ENCODE measurements at regions not wholly inside any gene's neighbourhood (a gene's known extent, or its start where the extent isn't known, plus 50 kb on each side); places are given as distances from the start of the nearest gene placed in this dataset.

DNA sequence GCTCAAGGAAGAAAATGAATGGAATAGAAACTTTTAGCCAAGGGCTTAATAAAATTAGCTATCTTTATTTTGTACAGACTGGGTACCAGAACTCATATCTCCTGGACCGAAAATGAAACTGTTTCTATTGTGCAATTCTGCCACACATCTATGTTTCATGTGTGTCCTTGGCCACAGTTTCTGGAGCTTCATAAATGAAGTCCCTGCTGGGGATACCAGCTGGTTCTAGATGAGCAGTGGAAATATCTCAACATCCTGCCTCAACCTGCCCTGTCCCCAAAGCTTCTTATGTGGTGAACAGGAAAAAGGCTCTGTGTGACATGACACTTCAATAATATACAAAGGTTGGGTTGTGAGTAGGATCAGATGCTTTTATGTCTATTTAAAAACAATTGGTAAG is 310.1 kb upstream of the SORCS1 start:
- no peak for DNase-seq (ENCODE audit: low read depth in 3 of 3, low spot score in 2 of 3)

DNA sequence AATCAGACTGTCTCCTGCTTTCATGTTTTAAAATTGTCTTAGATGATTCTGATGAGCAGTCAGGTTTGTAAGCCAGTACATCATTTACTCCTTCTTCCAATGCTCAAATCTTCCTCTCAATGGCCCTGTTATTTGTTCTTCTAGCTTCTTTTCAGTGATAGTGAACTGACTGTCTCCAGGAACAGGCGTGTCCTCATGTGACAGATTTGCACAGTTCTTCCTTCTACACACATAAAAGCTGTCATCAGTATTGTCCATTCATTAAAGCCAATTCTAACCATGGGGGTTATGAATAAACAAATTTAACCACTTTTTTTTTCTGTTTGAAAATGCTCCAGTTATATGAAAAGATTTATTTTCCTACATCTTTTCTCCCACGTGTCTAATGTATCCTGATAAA is 308.7 kb upstream of the SORCS1 start:
- no peak for DNase-seq (ENCODE audit: low read depth in 3 of 3, low spot score in 2 of 3)

DNA sequence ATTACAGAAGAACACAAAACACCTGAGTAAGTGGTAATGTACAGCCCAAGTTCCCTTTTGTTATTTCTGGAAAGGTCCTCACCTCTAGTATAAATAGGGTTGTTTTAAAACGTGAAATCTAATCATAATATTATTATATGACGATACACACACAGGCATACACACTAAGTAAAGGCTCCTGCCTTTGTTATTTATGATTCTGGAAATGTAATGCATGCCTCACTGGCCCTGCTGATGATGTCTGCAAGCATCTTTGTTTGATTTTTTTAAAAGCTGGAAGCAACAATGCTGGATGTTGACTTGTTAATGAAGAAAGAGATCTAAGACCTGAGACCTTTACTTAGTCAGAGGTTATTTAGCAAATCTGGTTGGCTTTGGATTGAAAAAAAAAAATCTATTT is 307.4 kb upstream of the SORCS1 start:
- DNase-seq (ENCODE audit: low read depth in 3 of 3, low spot score in 2 of 3), result no peak

DNA sequence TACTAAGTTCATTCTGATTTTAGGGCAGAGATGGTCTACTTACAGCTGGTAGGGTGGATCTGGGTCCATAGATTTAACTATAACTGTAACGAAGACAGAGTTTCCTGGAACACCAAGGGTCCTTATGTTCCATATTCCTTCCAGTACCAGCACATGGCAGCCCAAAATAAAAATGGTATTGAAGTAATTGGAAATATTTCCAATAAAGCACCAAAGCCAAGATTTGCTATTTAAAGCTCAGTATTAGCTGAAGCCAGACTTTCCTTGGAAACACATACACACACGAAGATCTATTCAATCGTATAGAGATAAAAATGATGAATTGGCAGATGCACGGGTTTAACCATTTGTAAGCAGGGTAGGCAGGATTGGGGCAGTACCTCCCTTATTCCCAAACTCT is 289.1 kb upstream of the SORCS1 start:
- DNase-seq (ENCODE audit: low read depth in 3 of 3, low spot score in 2 of 3), result no peak

DNA sequence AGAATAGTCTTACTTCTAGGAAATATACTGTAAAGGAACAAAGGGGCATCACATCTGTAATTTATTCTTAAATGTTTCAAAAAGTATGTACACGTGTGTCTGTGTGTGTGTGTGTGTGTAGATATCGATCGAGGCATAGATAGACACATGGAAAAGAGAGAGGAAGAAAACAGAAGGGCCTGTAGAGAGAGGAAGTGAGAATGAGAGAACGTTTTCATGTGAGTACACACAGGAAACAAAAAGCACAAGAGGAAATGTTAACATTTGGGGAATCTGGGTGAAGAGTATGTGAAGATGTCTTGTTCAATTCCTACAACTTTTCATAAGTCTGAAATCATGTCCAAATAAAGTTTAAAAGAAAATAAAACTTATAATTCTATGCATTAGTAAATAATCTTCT is 286.5 kb upstream of the SORCS1 start:
- DNase-seq (ENCODE audit: low read depth in 3 of 3, low spot score in 2 of 3), result no peak

DNA sequence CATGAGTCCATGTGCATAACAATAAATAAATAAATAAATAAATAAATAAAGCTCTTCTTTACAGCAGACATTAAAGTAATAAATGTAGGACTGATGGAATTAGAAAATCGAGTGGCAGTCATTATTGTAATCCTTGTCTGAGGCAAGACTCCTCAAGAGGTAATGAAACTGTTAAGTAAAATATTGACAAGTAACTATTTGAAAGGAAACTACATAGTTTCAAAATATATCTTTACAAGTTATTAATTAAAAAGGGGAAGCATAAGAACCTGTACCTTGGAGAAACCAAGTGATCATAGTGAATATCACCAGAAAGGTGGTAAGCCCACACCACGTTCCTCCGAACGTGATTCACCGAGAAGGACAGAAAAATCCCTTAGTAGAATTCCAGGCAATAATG is 285.6 kb upstream of the SORCS1 start:
- no peak for DNase-seq (ENCODE audit: low read depth in 3 of 3, low spot score in 2 of 3)

DNA sequence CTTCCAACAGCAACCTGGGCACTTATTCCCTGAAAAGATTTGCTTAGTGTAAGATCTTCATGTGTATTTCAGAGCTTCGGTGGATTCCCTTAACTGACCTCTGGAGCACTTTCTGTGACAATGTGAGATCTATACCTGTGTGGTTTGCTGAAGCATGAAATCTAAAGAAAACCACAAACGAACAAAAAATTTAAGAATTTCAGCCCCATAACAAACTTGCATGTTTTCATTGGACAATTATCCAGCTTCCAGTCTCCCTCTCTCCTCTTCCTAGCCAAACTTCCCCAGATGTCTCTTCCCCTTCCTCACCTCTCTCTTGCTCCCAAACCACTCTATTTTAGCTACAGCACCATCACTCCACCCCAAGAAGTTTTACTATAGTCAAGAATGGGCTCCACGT is 279.9 kb upstream of the SORCS1 start:
- no peak for DNase-seq (ENCODE audit: low read depth in 3 of 3, low spot score in 2 of 3)

DNA sequence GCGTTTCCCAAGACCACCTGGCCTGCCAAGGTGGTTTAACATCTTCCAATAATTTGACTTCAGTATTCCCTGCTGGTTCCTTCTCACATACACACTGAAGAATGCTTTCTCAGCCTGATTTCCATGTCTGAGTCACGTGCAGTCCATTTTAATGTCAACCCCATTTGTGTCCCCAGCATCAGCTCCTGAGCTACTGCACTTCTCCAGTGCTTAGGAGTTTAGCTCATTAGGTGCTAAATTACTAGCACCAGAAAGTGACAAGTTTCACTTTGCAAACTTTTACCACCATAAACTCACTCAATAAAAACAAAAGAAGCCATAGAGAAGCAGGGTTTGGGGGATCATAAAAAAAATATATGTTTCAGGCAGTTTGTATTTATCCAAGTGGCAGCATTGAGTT is 279.3 kb upstream of the SORCS1 start:
- no peak for DNase-seq (ENCODE audit: low read depth in 3 of 3, low spot score in 2 of 3)

DNA sequence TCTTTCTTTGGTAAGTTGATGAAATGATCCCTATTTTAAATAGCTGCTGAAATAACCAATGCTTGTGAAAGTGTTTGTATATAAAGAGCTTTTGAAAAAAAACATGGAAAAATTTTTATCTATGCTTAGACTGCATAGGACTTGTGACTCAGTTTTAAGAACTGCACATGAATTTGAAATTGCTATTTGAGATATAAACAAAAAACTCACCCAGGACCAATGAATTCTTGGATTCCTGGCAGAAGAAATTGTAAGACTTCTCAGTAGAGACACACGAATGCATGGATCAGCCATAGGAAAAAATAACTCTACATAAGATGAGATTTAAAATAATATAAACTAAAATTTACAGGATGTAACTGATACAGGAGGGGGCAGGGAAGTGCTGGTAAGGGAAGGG is 278.8 kb upstream of the SORCS1 start:
- DNase-seq (ENCODE audit: low read depth in 3 of 3, low spot score in 2 of 3), result no peak

DNA sequence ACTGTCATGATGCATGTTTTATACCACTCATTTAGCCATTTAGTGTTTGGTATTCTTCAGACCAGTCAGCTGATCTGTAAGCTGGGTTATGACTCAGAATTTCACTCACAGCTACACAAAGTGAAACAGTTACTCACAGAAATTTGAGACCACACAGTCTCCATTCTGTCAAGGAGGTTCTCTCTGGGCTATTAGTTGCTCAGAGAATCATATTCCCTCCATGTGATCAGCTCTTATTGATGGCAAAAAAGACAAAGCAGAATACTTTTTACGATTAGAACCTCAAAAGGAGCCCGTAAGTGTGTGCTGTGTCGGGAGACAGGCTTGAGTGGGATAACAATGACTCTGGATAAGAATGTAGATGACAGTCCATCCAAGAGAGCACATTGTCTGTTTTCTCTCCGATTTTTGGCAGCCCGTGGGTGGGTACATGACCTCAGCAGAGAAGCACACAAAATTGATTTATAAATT is 277.6 kb upstream of the SORCS1 start:
- DNase-seq (ENCODE audit: low read depth in 3 of 3, low spot score in 2 of 3), result no peak

DNA sequence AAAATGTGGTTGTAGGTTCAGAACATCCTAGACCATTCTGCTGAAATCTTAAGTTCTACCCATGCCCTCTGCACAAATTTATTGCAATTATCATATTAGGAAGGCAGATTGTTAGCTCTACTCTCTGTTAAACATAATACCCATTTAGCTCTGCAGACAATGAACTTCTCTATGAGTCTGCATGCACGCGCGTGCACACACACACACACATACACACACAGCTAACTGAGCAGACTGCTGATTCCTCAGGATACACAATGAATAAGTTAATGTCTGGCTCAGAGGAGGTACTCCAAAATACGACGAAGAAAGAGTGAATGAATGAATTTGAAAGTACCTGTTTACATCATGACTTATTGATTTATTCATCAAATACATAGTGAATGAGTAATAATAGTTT is 276.2 kb upstream of the SORCS1 start:
- DNase-seq (ENCODE audit: low read depth in 3 of 3, low spot score in 2 of 3), result no peak

DNA sequence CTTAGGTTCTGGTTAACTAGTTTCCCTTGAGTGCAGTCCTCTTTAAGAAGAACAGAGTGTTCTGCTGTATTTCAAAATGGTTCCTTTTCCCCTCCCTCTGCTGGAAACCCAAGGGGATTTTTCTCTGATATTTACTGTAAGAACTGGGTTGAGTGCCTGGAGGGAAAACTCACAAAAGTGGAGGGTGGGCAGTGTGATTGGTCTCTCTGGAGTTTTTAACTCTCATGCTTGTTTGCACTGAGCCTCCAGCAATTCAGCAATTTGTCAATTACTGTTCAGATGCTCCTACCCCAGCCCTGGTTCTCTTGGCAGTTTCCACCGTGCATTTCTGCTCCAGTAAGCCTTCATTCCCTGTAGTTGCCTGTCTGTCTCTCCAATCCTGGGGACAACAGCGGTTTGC is 273.4 kb upstream of the SORCS1 start:
- no peak for DNase-seq (ENCODE audit: low read depth in 3 of 3, low spot score in 2 of 3)

DNA sequence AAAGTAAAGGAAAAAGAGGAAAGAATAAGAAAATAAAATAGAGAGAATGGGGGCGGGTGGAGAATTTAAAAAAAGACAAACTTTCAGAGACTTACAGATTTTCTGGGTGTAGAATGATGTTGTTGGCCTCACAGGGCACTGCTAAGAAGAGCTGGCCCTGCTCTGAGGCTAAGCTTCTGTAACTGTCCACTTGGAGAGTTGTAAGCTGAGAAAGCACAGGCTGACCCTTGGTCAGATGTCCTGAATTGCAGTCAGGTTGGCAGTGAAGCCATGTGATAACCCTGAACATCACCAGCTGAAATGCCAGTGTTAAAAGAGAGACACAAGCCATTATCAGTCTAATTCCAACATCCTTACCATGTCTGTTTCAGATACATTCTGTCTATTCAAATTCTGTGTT is 272.1 kb upstream of the SORCS1 start:
- no peak for DNase-seq (ENCODE audit: low read depth in 3 of 3, low spot score in 2 of 3)

DNA sequence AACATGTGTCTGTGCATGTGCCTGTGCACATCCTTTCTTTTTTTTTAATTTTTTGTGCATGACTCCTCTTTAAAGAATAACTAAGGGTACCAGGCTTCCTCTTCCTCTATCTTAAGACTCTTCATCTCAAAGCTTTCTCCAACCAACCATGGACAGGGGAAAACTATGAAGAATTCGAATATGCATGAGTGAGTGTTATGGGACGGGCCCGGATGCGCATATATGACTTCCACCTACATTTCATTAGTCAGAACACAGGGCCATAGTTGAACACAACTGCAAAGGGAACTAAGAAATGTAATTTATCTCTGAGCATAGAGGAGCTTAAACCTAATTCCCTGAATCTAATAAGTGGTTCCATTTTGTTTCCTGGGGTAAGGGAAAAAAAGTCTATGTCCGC is 270.3 kb upstream of the SORCS1 start:
- no peak for DNase-seq (ENCODE audit: low read depth in 3 of 3, low spot score in 2 of 3)

DNA sequence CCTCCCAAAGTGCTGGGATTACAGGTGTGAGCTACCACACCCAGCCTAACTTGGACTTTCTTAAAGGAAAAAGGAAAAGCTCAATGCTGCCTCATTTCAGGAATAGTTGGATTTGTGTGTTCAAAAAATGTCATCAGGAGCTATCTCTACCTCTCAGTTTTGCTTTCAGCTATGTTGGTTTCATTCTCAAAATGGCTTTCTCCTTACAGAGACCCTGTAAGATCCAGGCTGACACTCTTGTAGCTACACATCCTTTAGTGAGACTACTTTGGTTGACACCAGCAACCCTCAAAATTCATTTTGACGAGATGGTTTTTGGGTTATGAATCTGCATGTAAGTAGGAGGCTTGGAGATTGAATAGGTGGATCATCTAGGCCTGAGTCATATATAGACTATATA is 269.7 kb upstream of the SORCS1 start:
- no peak for DNase-seq (ENCODE audit: low read depth in 3 of 3, low spot score in 2 of 3)

DNA sequence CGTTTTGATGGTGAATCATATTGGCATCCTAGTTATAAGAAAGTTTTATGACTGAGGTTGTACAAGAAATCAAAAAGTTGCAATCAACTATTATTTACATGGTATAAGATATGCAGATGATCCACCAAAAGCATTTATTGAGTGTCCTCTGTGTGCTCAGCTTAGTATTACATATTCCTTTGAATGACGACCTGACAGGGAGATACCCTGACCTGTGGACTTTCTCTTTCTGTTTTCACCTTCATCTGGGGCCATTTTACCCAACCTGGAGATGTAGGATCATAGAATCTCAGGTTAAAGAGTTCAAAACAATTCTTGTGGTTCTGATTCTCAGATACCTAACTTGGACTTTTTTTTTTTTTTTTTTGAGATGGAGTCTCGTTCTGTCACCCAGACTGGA is 269.1 kb upstream of the SORCS1 start:
- no peak for DNase-seq (ENCODE audit: low read depth in 3 of 3, low spot score in 2 of 3)

DNA sequence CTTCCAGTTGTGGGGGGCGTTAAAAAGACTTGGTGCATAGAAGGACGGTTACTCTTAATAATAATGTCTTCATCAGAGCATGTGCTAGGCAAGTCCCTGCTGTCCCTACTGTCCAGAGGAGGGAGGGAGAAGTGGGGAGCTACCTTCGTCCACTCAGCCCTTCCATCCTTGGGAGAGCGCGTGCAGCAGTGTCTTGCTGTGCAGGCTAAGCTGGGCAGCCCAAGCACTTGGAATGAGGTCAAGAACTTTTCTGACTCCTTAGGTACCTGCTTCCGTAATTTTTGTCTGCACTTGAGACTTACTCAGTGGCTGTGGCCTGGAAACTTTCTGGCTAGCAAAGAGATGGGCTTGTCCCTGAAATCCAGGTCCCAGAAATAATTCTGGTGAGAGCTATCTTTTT is 265.9 kb upstream of the SORCS1 start:
- no peak for DNase-seq (ENCODE audit: low read depth in 3 of 3, low spot score in 2 of 3)

DNA sequence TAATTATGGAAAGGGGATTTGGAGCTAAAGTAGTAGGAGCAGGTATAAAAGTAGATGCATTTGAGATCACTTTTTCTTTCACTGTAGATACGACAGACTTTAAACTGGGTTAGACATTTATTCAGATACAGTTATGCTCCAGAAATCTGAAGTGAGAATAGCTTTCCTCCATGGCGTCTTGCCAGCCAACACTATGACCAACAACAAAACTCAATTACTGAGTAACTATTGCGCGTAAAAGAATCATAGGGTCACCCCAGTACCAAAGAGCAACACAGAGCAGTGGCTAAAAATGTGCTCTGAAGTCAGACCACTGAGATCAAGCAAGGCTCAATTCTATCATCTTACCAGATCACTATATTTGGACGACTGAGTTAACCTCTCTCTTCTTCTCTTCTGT is 262.5 kb upstream of the SORCS1 start:
- DNase-seq (ENCODE audit: low read depth in 3 of 3, low spot score in 2 of 3), result no peak

DNA sequence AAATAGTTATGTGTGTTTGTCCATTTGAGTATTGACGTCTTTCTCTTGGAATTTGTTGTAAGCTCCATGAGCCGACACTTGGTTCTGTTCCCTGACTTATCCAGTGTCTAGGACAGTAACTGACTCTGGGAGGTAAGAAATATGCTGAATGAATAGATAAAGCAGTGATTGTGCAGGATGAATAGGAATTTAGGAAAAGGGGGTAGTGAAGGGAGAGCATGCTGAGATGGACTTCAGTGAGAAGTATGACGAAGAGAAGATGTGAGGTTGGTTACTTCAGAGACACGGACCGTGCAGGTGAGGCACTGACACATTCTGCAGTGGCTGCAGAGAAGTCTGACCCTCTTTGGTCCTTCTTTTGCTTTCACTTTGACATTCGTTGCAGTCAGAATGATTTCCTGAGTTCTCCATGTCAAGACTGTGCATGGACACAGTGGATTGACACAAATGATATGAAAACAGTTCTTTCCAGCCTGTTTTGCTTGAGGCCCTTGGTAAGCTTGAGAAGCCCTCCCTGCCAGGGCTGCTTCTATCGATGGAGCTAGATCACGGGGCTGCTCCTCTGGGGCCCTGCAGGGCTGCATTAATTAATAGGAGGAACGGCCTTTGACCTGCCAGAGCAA is 261.5 kb upstream of the SORCS1 start:
- DNase-seq (ENCODE audit: low read depth in 3 of 3, low spot score in 2 of 3), result no peak

DNA sequence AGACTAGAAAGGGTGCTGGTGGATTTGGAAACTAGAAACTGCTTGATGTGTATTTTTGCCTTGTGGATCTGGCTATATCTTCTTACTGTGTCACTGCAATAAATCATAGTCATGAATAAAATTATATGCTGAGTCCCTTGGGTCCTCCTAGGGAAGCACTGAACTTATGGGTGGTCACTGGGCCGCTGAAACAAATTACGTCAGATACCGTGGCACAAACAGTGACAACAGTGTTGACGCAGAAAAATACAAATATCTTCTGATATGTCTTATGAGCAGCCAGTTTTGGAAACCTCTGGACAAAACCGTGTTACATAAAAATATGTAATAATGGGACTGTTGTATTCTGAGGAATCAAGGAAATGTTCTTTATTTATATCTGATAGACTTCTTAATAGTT is 260.1 kb upstream of the SORCS1 start:
- no peak for DNase-seq (ENCODE audit: low read depth in 3 of 3, low spot score in 2 of 3)

DNA sequence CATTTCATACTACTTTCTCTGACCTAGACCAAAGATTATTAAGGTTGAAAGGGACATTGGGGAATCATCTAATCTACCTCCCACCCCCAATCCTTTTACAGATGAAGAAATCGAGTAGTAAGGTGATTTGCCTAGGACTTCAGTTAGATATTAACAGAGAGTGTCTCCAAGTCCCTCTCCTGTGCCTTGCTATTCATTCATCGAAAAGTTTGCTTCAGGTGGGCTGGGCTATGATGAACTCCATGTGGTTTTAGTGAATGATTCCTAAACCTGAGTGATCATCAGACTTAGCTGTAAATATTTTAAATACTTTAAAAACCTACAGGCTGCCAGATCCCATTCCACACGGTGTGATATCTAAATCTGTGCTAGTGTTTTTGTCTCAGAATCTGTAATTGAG is 259.4 kb upstream of the SORCS1 start:
- DNase-seq (ENCODE audit: low read depth in 3 of 3, low spot score in 2 of 3), result no peak

DNA sequence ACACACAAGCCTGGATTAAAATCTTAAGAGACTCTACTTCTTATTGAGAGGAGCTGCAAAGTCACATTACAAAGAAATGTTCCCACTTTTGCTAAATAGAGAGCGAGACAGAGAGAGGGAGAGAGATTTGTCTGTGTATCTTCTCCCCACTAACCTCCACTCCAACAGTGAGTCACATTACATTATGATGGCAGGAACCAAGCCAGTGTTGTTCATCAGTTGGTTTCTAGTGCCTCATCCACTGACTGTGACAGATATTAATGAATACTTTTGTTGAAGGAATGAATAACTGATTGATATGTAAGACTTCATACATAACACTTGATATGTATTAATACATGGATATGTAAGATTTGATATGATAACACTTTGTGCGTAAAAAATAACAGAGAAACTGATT is 258.2 kb upstream of the SORCS1 start:
- no peak for DNase-seq (ENCODE audit: low read depth in 3 of 3, low spot score in 2 of 3)

DNA sequence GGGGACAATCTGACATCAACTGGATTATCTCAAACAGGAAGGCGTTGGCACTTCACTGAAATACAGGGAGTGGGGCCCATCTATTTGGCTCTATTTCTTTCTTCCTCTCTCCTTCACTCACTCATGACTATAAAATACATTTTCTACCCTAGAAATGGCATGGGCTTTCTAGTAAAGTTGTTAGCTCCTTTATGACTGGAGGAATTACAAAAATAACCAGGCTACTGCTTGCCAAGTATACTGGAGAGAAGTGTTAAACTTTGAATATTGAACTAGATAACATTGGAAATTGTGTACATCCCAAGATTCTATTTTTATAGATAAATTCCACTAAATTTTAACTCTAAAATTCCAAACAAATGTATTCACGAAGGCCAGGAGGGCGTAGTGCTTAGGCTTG is 255.7 kb upstream of the SORCS1 start:
- no peak for DNase-seq (ENCODE audit: low read depth in 3 of 3, low spot score in 2 of 3)

Measured in right renal cortex interstitium (tissue), 3 donors.